Ishikawa (cell line): ENCODE measurements at regions not wholly inside any gene's neighbourhood (a gene's known extent, or its start where the extent isn't known, plus 50 kb on each side); places are given as distances from the start of the nearest gene placed in this dataset.

ENCODE experiments used
- TAF1 ChIP-seq: IDR thresholded peaks from 2 replicates; pipeline ENCODE4 v1.6.1; 2012; ENCODE audit warnings: low read depth, mild to moderate bottlenecking
- TF ChIP-seq, protein P1 (sequence below): IDR thresholded peaks from 2 replicates; pipeline ENCODE4 v1.6.1; 2012; ENCODE audit warnings: low read depth, mild to moderate bottlenecking
- TF ChIP-seq, protein P2 (sequence below): IDR thresholded peaks from 2 replicates; pipeline ENCODE4 v1.6.1; 2012

DNA sequence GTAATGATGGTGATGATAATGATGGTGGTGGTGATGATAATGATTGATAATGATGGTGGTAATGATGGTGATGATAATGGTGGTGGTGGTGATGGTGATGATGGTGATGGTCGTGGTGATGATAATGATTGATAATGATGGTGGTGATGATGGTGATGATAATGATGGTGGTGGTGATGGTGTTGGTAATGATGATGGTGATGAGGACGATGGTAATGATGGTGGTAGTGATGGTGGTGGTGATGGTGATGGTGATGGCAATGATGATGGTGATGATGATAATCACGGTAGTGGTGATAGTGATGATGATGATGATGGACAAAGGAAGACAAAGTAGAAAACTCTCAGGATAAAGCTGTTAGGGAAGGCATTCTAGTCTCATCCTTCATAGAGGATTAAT is 310.5 kb downstream of the MSX2 start:
- TF ChIP-seq, protein P1, sequence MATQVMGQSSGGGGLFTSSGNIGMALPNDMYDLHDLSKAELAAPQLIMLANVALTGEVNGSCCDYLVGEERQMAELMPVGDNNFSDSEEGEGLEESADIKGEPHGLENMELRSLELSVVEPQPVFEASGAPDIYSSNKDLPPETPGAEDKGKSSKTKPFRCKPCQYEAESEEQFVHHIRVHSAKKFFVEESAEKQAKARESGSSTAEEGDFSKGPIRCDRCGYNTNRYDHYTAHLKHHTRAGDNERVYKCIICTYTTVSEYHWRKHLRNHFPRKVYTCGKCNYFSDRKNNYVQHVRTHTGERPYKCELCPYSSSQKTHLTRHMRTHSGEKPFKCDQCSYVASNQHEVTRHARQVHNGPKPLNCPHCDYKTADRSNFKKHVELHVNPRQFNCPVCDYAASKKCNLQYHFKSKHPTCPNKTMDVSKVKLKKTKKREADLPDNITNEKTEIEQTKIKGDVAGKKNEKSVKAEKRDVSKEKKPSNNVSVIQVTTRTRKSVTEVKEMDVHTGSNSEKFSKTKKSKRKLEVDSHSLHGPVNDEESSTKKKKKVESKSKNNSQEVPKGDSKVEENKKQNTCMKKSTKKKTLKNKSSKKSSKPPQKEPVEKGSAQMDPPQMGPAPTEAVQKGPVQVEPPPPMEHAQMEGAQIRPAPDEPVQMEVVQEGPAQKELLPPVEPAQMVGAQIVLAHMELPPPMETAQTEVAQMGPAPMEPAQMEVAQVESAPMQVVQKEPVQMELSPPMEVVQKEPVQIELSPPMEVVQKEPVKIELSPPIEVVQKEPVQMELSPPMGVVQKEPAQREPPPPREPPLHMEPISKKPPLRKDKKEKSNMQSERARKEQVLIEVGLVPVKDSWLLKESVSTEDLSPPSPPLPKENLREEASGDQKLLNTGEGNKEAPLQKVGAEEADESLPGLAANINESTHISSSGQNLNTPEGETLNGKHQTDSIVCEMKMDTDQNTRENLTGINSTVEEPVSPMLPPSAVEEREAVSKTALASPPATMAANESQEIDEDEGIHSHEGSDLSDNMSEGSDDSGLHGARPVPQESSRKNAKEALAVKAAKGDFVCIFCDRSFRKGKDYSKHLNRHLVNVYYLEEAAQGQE = no peak
- TF ChIP-seq, protein P2, sequence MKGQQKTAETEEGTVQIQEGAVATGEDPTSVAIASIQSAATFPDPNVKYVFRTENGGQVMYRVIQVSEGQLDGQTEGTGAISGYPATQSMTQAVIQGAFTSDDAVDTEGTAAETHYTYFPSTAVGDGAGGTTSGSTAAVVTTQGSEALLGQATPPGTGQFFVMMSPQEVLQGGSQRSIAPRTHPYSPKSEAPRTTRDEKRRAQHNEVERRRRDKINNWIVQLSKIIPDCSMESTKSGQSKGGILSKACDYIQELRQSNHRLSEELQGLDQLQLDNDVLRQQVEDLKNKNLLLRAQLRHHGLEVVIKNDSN = no peak
- no peak for TF ChIP-seq TAF1
